ENCODE measurements at regions not wholly inside any gene's neighbourhood (a gene's known extent, or its start where the extent isn't known, plus 50 kb on each side); places are given as distances from the start of the nearest gene placed in this dataset.
"Not testable (repeated sequence)": the region's sequence is repeated elsewhere in the genome, so short reads cannot be mapped to it uniquely, and the experiment has no call there.

GRCh38 chr3:161674402-161674801, 177.8 kb downstream of the OTOL1 start:
- Histone ChIP-seq H3K27me3 (replicated peaks; ENCODE audit: control insufficient read depth, insufficient read depth, low read length) (no peaks in the 10 kb centered on the region), H3K36me3 (ENCODE audit: control insufficient read depth, insufficient read depth, low read length) (no peaks in the 10 kb centered on the region), H3K4me3 (replicated peaks; ENCODE audit: low read depth, low read length) (no peak overlapping the region)
- no peak for DNase-seq (ENCODE audit: extremely low read depth, insufficient read length)
- no peak for TF ChIP-seq CTCF (IDR thresholded peaks at IDR 0.05; ENCODE audit: insufficient read depth, low read length, poor library complexity, severe bottlenecking)

- not testable (repeated sequence) for H3K27me3 ChIP-seq (replicated peaks; ENCODE audit: control insufficient read depth, insufficient read depth, low read length); H3K4me3 ChIP-seq (replicated peaks; ENCODE audit: low read depth, low read length); H3K36me3 ChIP-seq (ENCODE audit: control insufficient read depth, insufficient read depth, low read length); DNase-seq (ENCODE audit: extremely low read depth, insufficient read length)
These were observed 185.2 kb downstream of the OTOL1 start for GRCh38 chr3:161681831-161682230.

GRCh38 chr3:161682715-161683114, 186.1 kb downstream of the OTOL1 start:
- TF ChIP-seq CTCF (IDR thresholded peaks at IDR 0.05; ENCODE audit: insufficient read depth, low read length, poor library complexity, severe bottlenecking), result no peak
- no peak overlapping the region for H3K4me3 ChIP-seq (replicated peaks; ENCODE audit: low read depth, low read length)
- DNase-seq (ENCODE audit: extremely low read depth, insufficient read length), result no peak
- no peaks in the 10 kb centered on the region for H3K36me3 ChIP-seq (ENCODE audit: control insufficient read depth, insufficient read depth, low read length)
- no peaks in the 10 kb centered on the region for H3K27me3 ChIP-seq (replicated peaks; ENCODE audit: control insufficient read depth, insufficient read depth, low read length)

GRCh38 chr3:161689584-161690298, 193.1 kb downstream of the OTOL1 start:
- no peak for DNase-seq (ENCODE audit: extremely low read depth, insufficient read length)

GRCh38 chr3:161690299-161690620, 193.7 kb downstream of the OTOL1 start:
- H3K36me3 ChIP-seq (ENCODE audit: control insufficient read depth, insufficient read depth, low read length), result no peaks in the 10 kb centered on the region
- H3K4me3 ChIP-seq (replicated peaks; ENCODE audit: low read depth, low read length), result no peak overlapping the region
- DNase-seq (ENCODE audit: extremely low read depth, insufficient read length), result no peak
- no peak for TF ChIP-seq CTCF (IDR thresholded peaks at IDR 0.05; ENCODE audit: insufficient read depth, low read length, poor library complexity, severe bottlenecking)
- H3K27me3 ChIP-seq (replicated peaks; ENCODE audit: control insufficient read depth, insufficient read depth, low read length), result no peaks in the 10 kb centered on the region

More at GRCh38 chr3:161689584-161690298, 193.1 kb downstream of the OTOL1 start:
- H3K36me3 ChIP-seq (ENCODE audit: control insufficient read depth, insufficient read depth, low read length), result no peaks in the 10 kb centered on the region
- no peaks in the 10 kb centered on the region for H3K27me3 ChIP-seq (replicated peaks; ENCODE audit: control insufficient read depth, insufficient read depth, low read length)
- no peak for TF ChIP-seq CTCF (IDR thresholded peaks at IDR 0.05; ENCODE audit: insufficient read depth, low read length, poor library complexity, severe bottlenecking)
- no peak overlapping the region for H3K4me3 ChIP-seq (replicated peaks; ENCODE audit: low read depth, low read length)

- Histone ChIP-seq H3K4me3 (replicated peaks; ENCODE audit: low read depth, low read length) (no peak overlapping the region), H3K36me3 (ENCODE audit: control insufficient read depth, insufficient read depth, low read length) (no peaks in the 10 kb centered on the region), H3K27me3 (replicated peaks; ENCODE audit: control insufficient read depth, insufficient read depth, low read length) (no peaks in the 10 kb centered on the region)
- DNase-seq (ENCODE audit: extremely low read depth, insufficient read length), result no peak
- no peak for TF ChIP-seq CTCF (IDR thresholded peaks at IDR 0.05; ENCODE audit: insufficient read depth, low read length, poor library complexity, severe bottlenecking)
These were observed 195.1 kb downstream of the OTOL1 start for GRCh38 chr3:161691677-161692076.
